ENCODE measurements at regions not wholly inside any gene's neighbourhood (a gene's known extent, or its start where the extent isn't known, plus 50 kb on each side); places are given as distances from the start of the nearest gene placed in this dataset.

DNA sequence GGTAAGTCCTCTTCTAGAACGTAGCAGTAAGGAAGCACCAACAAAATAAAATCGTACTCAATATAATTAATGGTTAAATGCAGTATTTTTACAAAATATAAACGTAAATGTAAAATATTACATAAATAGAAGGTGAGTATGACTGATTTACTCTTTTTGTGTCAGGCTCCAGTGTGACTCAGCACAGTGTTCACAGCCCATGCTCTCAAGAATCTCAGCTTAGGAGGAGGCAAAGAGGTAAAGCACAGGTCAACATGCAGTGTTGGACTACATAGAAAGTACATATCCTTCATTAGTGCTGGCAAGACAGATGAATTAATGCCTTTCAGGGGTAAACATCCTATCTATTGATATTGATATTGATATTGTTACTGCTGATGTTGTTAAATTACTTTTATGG is 2050.6 kb upstream of the RAG2 start:
- no TSS peak for BruUV-seq (replicated peaks)

DNA sequence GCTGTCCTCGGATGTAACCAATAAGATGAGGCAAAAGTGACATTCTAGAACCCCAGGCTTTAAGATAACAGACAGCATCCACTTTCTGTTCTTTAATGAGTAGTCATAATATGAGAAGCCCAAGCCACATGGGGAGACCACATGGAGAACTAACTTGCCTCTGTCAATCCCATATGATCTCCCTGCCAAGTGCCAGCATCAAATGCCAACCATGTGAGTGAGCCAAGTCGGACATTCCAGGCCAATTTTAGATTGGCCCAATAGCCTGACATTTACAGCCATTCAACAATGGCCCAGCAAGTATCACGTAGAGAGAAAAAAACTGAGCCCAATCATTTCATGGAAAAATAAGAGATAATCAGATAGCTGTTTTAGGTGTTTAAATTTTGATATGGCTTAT is 2048.3 kb upstream of the RAG2 start:
- intact Hi-C loops (cut with micrococcal nuclease; ENCODE audit: unreplicated experiment), result no loop called here
- Histone ChIP-seq H3K4me2 (ENCODE audit: low read length) (no peak overlapping the region), H3K4me3 (ENCODE audit: low read depth, low read length, poor library complexity, severe bottlenecking) (no peak overlapping the region), H3K79me2 (ENCODE audit: insufficient read depth, low read depth, low read length) (no peaks in the 10 kb centered on the region), H4K20me1 (ENCODE audit: insufficient read depth, low read length) (no peaks in the 10 kb centered on the region), H3K27ac (ENCODE audit: low read depth, low read length, poor library complexity, severe bottlenecking) (no peak overlapping the region), H3K9me3 (ENCODE audit: low read length) (peaks cover 9% of the 10 kb centered on the region), H3K36me3 (ENCODE audit: insufficient read depth, low read length) (no peaks in the 10 kb centered on the region), H3K9me2 (ENCODE audit: insufficient read depth, low read length) (no peaks in the 10 kb centered on the region; the same call in 1 of the 2 replicates), H2AFZ (ENCODE audit: low read length) (no peak overlapping the region), H3K4me1 (ENCODE audit: insufficient read depth, low read length, poor library complexity, severe bottlenecking) (no peaks in the 10 kb centered on the region)
- POLR2A ChIA-PET, result no interaction called here
- TF ChIP-seq EZH2phosphoT487 (IDR thresholded peaks at IDR 0.05; ENCODE audit: borderline replicate concordance, low read depth, low read length), result no peak
- TF ChIP-seq, protein P1, sequence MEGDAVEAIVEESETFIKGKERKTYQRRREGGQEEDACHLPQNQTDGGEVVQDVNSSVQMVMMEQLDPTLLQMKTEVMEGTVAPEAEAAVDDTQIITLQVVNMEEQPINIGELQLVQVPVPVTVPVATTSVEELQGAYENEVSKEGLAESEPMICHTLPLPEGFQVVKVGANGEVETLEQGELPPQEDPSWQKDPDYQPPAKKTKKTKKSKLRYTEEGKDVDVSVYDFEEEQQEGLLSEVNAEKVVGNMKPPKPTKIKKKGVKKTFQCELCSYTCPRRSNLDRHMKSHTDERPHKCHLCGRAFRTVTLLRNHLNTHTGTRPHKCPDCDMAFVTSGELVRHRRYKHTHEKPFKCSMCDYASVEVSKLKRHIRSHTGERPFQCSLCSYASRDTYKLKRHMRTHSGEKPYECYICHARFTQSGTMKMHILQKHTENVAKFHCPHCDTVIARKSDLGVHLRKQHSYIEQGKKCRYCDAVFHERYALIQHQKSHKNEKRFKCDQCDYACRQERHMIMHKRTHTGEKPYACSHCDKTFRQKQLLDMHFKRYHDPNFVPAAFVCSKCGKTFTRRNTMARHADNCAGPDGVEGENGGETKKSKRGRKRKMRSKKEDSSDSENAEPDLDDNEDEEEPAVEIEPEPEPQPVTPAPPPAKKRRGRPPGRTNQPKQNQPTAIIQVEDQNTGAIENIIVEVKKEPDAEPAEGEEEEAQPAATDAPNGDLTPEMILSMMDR (conservative IDR thresholded peaks at IDR 0.05; ENCODE audit: low read length), result no peak
- DNase-seq (ENCODE audit: low spot score), result no peak
- BruUV-seq (replicated peaks), result no TSS peak
- CTCF ChIA-PET (ENCODE audit: unreplicated experiment), result no interaction called here

More for the DNA sequence above, 2050.6 kb upstream of the RAG2 start:
- DNase-seq (ENCODE audit: low spot score), result no peak
- H2AFZ ChIP-seq (ENCODE audit: low read length), result no peak overlapping the region
- H3K9me2 ChIP-seq (ENCODE audit: insufficient read depth, low read length), result no peaks in the 10 kb centered on the region; the same call in 1 of the 2 replicates
- peaks cover 9% of the 10 kb centered on the region for H3K9me3 ChIP-seq (ENCODE audit: low read length)
- intact Hi-C loops (cut with micrococcal nuclease; ENCODE audit: unreplicated experiment), result no loop called here
- ChIA-PET POLR2A (interaction anchor here (0.8 kb wide), 1 partner anchor 19 kb away, joined by 3 read pairs; no protein-coding TSS in a partner anchor), CTCF (ENCODE audit: unreplicated experiment) (no interaction called here)
- no peak overlapping the region for H3K4me2 ChIP-seq (ENCODE audit: low read length)
- H3K27ac ChIP-seq (ENCODE audit: low read depth, low read length, poor library complexity, severe bottlenecking), result no peak overlapping the region
- H3K4me1 ChIP-seq (ENCODE audit: insufficient read depth, low read length, poor library complexity, severe bottlenecking), result no peaks in the 10 kb centered on the region
- TF ChIP-seq, protein P1 (conservative IDR thresholded peaks at IDR 0.05; ENCODE audit: low read length), result no peak
- no peak for TF ChIP-seq EZH2phosphoT487 (IDR thresholded peaks at IDR 0.05; ENCODE audit: borderline replicate concordance, low read depth, low read length)
- H3K4me3 ChIP-seq (ENCODE audit: low read depth, low read length, poor library complexity, severe bottlenecking), result no peak overlapping the region
- H4K20me1 ChIP-seq (ENCODE audit: insufficient read depth, low read length), result no peaks in the 10 kb centered on the region
- no peaks in the 10 kb centered on the region for H3K36me3 ChIP-seq (ENCODE audit: insufficient read depth, low read length)
- H3K79me2 ChIP-seq (ENCODE audit: insufficient read depth, low read depth, low read length), result no peaks in the 10 kb centered on the region

DNA sequence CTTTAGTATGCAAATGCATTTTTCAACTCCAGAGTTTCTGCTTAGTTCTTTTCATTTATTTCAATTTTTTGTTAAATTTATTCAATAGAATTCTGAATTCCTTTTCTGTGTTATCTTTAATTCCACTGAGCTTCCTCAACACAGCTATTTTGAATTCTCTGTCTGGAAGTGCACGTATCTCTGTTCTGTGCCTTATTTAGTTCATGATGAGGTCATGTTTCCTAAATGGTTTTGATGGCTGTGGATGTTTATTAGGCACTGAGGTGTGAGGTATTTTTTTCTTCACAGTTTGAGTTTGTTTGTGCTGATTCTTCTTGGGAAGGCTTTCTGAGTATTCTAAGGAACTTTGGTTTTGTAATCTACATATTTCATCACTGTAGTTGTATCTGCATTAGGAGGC is 2042.8 kb upstream of the RAG2 start:
- Histone ChIP-seq H3K4me2 (ENCODE audit: low read length) (no peak overlapping the region), H3K36me3 (ENCODE audit: insufficient read depth, low read length) (no peaks in the 10 kb centered on the region), H3K9me3 (ENCODE audit: low read length) (peaks cover 13% of the 10 kb centered on the region), H3K27ac (ENCODE audit: low read depth, low read length, poor library complexity, severe bottlenecking) (no peak overlapping the region), H3K79me2 (ENCODE audit: insufficient read depth, low read depth, low read length) (no peaks in the 10 kb centered on the region), H2AFZ (ENCODE audit: low read length) (no peak overlapping the region), H3K4me3 (ENCODE audit: low read depth, low read length, poor library complexity, severe bottlenecking) (no peak overlapping the region), H3K9me2 (ENCODE audit: insufficient read depth, low read length) (no peaks in the 10 kb centered on the region; the same call in 1 of the 2 replicates), H4K20me1 (ENCODE audit: insufficient read depth, low read length) (no peaks in the 10 kb centered on the region), H3K4me1 (ENCODE audit: insufficient read depth, low read length, poor library complexity, severe bottlenecking) (no peaks in the 10 kb centered on the region)
- no peak for DNase-seq (ENCODE audit: low spot score)
- POLR2A ChIA-PET, result no interaction called here
- TF ChIP-seq, protein P1 (conservative IDR thresholded peaks at IDR 0.05; ENCODE audit: low read length), result no peak
- TF ChIP-seq EZH2phosphoT487 (IDR thresholded peaks at IDR 0.05; ENCODE audit: borderline replicate concordance, low read depth, low read length), result no peak
- CTCF ChIA-PET (ENCODE audit: unreplicated experiment), result no interaction called here
- intact Hi-C loops (cut with micrococcal nuclease; ENCODE audit: unreplicated experiment), result no loop called here
- BruUV-seq (replicated peaks), result no TSS peak

Data from OCI-LY7 (cell line).